ENCODE measurements at regions not wholly inside any gene's neighbourhood (a gene's known extent, or its start where the extent isn't known, plus 50 kb on each side); places are given as distances from the start of the nearest gene placed in this dataset.

DNA sequence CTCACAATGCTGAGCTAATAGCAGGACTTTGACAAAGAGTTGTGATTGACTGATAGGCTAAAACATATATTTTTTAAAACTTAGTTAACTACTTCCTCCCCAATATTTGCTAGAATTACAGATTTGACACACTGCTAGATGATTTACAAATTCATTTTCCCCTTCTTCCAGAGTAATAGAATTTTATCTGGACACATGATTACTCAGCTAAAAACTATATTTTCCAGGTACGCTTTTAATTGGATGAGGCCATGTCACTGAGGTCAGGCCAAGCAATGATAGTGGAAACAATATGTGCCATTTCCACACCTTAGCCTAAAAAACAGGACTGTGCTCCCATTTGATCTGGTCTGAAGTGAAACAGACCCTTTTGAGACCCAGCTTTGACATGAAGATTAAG, 193.3 kb upstream of the PGRMC2 start:
- DNase-seq: no peak

DNA sequence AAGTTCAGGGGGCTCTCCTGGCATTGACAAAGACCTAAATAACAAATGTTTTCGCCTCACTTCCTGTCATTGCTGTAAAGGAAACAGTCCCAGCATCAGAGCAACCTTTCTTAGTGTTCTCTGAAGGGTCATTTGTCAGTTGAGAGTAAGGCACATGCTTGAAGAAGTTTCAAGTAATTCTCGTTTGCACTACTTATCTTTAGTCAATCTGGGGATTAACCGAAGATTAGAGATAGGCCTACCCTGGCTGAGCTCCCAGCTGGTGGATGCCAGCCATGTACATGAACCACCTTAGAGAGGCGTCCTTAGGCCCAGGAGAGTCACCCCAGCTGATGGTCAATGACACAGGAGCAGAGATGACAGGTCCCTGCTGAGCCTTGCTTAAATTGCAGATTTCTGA, 189.9 kb upstream of the PGRMC2 start:
- DNase-seq: no peak

DNA sequence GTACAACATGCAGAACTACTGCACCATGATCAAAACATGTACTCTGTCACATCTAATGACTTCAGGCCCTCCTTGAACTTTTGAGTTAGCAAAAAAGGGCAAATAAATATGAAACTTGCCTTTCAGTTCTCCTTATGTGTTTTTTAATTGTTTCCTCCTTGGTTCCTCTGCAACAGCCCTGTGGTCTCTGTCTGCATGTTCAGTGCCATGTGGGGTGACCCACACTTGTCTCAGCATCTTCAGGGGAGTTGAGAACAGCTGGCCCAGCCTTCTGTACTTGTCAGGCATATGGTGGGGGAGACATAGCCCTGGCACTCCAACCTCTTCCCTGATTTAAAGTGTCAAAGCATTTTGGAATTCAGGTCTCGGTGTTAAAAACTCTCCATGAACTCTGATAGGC, 188.0 kb upstream of the PGRMC2 start:
- no peak for DNase-seq

DNA sequence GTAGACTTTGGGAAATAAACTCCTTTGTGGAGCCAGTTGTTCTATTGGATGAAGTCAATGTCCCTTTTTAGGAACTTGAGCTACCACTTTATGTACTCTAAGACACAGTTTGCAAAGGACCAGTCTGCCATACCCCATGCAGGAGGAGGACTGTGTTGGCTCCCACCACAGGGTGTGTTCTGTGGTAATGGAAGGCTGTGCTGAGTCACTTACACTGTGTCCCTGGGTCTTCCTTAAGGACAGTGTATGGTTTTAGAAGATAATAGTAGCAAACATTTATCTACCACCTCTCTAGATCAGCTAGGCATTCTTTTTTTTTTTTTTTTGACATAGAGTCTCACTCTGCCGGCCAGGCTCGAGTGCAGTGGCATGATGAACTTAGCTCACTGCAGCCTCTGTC, 184.0 kb upstream of the PGRMC2 start:
- DNase-seq: no peak

DNA sequence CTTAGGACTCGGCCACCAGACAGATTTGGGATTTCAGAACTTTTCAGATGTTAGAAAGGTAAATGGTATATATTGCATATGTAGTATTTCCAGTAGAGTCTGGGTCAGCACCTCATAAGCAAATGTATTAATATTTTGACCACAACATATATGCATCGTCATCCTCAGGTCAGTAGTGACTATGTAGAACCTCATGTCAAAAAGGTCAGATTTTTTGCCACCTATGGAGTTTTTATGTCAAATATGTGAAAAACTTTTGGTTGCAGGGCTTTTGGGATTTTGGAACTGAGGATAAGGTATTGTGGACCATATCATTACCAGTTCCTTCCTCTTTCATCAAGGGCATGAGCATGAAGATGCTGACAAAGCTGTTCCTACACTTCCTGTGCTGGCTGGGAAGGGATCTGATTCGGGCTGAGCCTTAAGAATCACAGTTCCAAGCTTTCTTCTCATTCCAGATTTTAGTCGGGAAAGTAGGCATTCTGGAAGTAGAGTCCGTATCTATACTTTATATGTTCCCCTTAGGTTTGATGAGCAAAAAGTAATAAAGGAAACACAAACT, 183.0 kb upstream of the PGRMC2 start:
- DNase-seq: peak; percentile 48

DNA sequence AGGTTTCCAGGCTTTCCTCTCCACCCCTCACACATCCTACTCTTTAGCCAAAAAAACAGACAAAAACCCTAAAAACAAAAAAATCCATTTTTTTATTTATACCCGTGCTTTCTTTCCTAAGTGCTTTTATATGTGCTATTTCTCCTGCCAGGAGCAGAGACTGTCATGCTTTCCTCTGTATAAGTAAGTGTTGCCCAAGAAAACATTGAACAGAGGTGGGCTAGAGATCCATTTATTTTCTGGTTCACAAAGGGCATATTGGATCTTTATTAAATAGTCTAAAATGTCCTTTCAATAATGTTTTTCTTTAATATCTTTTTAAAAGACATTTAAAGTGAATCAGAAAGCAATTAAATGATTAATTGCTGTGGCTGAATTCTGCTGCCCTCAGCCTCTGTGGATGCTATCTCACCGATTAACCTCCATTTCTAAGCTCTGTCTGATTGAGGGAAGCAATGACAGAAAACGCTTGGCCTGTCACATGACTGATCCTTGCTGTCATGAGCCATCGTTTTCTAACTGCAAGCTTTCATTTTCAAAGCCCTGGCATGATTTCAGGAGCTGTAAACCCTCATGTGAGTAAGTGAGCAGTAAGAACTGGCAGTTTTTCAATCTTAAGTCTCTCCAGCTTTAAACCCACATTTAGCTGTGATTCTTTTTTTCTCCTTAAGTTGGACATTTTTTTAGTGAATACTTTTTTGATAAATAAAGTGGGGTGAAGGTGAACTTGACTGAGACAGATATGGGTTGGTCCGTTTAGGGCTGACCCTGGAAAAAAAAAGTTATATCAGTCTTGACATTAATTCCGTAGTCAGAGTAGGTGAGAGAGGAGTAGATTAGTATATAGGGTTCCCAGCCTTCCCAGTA, 180.7 kb upstream of the PGRMC2 start:
- DNase-seq: peak; percentile 90

DNA sequence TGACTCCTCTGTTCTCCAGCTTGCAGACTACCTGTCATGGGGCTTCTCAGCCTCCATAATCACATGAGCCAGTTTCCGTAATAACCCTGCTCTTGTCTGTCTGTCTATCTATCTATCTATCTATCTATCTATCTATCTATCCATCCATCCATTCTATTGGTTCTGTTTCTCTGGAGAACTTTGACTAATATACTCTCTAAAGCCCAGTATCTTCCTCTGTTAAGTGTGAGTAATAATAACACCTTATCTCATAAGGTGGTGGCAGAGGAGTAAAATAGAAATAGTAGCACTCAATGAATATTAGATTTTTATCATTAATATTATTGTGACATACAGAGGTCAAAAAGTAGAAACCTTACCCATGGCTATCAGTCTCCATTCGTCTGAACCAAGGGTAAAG, 177.9 kb upstream of the PGRMC2 start:
- no peak for DNase-seq

DNA sequence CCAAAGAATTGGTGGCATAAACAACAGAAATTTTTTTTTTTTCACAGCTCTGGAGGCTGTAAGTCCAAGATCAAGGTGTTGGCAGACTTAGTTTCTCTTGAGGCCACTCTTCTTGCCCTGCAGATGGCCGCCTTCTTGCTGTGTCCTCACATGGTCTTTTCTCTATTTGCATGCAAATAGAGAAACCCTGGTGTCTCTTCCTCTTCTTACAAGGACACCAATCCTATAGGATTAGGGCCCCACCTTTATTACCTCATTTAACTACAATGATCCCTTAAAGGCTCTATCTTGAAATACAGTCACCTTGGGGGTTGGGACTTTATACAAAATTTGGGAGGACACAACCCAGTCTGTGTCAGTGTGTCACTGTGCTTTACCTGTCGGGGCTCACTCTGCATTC, 175.4 kb upstream of the PGRMC2 start:
- no peak for DNase-seq

DNA sequence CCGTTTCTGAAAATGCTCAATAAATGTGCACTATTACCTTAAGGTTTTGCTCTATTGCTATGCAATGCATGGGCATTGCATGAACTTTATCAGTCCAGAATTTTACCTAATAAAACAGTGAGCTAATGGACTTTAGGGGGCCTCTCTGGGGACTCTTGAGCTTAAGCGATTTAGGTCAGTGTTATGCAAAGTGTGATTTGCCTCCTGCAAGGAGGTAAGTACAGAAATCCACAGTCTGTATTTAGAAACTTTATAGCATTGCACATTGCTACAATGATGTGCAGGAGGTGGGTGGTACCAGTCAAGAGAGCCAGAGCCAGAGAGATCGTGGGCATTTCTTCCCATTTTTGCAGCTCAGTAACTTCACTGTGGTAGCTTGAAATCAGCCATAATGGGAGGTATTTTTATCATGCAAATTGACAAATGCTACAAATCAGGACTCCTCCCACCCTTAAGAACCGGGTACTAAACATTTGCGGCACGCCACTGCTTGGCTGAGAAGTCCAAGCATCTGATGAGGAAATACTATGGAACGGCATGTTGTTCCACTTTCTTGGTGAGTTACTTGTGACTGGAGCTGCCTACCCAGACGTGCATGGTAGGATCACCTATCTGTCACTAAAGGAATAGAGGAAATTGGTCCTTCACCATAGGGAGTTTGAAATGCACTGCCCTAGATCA, 174.6 kb upstream of the PGRMC2 start:
- DNase-seq: no peak

DNA sequence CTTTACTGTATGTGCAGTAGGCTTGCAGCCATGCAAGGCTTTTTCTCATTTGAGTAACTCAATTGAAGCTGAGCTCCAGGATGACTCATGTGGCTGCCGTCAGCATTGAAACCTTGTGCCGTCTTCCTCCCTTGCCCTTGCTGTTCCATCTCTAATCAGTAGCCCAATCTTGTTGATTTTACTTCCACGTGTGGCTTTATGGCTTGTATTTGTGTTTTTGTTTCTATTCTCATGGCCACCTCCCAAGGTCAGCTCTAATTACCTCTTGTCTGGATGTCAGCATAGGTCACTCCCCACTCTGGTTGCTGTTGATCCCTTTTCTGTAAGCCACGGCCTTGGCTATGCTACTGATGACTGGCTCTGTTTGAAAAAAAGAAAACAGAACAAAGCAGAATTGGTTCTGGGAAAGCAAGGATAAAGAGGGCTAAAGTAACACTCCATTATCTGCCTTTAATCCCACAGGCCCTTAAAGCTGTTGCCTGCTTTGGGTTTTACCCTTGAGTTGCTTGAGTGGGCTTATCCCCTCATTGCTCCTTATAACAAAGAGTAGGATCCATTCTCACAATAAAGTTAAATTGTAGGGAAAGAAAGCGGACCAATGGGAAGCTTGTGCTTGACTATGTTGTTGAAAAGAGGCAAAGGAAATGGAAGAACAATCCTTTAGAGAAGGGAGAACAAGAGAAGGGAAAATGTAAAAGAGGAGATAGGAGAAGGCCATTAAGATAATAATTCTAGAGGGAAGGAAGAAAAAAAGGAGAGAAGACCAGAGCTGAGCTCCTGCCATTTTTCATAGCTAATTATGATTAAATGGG, 173.9 kb upstream of the PGRMC2 start:
- peak; percentile 43 for DNase-seq

DNA sequence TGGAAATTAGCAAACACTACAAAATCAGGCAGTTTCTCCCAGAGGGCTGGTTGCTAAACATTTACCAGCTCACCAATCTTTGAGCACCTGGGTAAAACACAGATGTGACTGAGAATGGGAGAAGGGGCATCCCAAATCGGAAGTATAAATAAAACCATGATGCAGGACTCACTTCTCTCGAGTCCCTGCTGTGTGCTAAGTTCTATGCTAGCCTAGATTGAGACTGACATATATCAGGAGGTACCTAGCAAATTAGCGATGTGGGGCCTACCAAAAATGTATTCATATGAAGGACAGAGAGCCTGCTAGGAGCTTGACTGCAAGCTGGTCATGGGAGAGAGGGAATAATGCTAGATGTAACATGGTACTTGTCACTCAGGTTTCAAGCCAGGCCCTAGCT, 171.9 kb upstream of the PGRMC2 start:
- no peak for DNase-seq

DNA sequence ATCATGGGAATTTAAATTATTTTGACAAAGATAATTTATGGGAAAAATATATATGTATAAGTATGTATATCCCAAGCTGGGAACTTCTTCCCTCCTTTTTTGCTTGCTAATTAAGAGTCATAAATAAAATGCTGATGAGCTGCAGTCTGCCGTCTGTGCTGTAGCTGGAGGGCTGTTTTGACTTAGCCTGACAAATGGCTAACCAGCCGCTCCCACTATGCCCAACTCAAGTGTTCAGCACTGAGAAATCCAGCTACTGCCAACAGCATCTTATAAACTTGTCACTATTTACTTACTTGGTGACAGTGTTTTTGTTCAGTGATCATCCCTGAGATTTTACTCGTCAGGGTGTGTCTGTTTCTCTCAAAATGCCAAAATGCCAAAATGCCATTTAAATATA, 171.2 kb upstream of the PGRMC2 start:
- DNase-seq: no peak

DNA sequence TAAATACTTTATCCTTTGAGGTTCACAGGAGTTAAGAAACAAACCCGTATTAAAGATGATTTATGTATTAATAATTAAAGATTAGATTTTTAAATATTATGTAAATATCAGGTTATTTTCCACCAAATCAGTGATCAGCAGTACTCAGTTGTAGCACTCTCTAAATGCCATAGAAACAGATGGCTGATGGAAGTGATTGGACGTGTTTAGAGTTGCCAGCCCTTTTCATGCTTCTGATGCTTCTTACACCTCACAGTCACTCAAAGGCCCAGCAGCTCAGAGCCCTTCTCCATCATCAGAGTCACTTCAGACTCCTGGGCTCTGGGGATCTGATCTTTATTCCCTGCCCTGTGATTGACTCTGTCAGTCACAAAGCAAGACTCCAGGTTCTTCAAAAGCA, 170.1 kb upstream of the PGRMC2 start:
- no peak for DNase-seq

DNA sequence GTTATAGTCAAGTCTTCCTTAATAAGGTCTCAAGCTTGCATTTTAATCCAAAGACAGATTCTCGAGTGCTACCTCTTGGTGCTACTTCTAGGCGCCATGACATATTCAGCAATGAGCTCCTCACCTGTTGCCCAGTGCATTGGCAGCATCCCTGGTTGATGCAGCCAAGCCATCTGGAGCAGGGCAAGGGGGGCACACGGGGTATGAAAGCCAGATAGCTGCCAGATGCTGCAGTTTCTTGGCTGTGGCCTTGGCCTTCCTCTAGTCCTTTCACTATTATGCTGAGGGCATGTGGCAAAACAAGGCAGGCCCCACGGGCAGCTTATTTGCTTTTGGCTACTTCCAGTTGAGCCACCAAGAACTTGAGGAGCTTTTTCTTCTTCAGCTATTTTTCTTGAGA, 168.6 kb upstream of the PGRMC2 start:
- DNase-seq: no peak

DNA sequence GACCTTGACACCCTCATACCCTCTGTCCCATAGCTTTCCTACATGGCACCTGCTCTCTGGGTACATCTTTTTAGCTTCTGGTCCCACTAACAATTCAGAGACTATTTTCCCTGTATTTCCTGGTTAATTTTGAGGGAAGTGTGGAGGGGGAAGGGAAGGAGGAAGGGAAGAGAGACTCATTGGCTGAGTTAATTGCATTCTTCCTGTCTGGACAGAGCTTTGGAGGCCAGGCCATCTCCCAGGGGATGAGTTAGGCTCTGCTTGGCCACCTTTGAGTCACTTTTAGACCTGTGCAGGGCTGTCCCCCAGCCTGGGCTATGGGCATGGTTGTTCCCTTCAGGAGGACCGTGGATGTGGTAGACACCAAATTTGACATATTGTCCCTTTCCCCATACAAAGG, 167.9 kb upstream of the PGRMC2 start:
- no peak for DNase-seq

DNA sequence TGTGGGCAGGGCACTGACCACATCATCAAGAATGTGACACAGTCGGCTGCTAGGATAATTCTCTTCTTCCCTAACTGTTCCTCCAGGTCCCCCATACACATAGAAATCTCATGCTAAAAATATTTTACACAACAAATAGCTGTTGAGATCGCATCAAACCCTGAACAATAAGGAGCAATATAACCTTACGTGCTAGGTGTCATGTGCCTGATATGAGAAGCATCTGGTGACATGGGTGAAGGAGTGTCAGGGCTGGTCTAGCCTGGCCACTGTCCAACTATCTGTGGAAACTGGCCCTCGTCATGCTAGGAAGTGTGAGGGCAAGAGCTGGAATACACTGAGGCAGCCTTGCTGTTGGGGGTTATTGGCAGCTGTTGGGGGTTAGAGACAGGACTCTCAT, 167.3 kb upstream of the PGRMC2 start:
- no peak for DNase-seq

DNA sequence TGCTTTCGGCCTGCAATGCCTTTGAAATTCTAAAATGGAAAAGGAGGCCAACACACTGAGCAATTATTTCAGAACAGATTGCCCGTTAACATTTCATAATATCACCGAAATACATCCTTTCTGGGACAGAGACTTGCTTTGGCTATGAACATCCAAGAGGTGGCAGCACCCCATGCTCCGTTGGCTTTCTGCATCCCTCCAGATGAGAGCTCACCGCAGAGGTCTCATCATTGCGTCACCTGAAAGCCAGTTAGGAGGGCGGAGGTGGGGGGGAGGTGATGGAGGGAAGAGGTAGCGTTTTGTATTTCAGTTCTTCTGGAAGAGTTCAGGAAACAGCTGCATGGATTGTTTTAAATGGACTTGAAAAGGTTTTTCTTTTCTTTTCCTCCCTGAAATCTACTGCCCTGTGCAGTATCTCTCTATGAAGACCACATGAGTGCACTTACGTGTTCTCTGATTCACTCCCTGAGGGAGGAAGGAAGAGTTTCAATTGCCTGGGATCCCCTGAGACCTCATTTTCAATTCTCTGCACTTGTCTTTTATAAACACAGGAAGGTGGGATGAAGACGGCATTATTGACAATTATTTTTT, 166.8 kb upstream of the PGRMC2 start:
- peak; percentile 78 for DNase-seq

DNA sequence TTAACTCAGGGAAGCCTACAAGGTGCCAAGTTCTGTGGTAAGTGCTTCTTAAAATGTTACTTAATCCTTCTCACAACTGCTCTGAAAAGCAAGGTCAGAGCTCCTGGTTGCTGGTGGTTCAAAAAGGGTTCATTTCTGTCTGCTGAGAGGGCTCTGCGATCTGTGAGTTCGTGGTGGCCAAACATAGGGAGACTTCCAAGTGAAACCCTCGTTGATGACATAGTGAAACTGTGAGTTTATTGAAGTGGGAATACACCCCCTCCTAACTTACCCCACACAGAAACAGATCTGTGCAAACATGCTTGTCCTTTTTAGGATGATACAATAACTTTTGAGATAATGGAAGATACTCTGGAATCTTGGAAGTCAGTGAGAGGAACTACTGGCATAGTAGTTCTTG, 164.8 kb upstream of the PGRMC2 start:
- DNase-seq: peak; percentile 25

DNA sequence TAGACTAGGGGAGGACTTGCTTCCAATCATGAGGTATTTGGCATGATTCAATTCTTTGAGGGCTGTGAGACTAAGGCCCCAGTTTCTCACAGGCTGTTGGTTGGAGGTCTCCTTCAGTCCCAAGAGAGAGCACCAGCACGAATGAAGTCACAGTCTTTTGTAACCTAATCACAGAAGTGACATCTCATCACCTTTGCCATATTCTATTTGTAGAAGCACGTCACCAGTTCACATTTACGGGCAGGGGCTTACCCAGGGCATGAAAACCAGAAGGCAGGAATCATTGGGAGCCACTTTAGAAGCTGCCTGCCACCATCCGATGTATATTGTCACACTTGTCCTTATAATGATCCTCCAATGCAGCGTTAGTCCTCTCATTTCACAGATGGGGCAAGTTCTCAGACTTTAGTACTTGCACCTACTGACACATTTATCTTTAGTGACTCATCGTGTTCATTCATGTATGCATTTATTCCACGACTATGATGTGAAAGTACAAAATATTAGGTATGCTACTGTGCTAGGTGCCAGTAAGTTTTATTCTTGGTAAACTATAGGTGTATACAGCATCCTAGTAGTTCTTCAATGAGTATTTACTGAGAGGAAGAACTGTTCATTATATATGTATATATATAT, 163.8 kb upstream of the PGRMC2 start:
- no peak for DNase-seq

DNA sequence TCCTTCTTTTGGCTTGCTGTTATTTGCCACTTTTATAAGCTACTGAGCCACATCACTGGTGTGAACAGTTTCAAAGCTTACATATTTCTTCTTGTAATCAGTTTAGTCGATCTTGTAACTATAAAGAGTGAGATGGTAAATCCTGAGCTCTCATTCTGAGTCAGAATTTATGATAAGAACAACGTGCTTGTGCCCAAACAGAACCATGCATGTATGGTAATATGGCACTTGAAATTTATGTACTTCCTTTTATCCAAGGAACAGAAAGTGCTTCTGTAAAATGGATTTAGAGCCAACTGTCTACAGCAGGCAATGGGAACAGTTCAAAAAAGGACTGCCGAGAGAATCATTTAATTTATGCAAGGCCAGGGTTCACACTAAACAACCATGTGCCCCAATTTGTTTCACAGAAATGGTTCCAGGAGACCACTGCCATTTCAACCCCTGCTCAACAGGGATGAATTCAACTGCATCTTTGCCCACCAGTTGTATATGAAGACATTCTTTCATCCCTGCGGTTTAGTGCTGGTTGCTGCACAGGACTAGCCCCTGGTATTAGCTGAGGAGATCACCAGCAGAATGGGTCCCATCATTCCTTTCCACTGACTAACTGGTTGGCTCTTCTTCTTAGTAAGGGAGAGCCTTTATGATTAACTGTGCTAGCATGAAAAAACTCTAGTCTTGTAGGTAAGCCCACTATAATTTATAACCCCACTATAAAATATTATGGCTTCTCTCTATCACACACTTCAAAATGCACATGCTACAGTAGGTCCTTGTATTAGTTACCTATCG, 162.9 kb upstream of the PGRMC2 start:
- no peak for DNase-seq

DNA sequence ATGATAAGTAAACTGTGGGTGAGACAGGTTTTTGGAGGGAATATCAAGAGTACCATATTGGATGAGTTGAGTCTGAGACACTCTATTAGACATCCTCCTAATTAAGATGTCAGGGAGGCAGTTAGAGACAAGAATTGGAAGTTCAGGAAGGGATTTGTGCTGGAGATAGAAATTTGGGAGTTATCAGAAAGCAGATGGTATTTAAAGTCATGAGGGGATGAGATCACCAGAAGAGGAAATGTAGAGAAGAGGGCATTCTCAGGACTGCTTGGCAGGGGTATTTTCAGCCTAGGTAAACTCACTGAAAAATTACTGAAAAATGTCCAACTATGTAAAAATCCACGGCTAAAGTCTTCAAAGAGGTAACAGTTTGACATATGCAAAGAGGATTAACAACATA, 161.6 kb upstream of the PGRMC2 start:
- DNase-seq: no peak
